CD4-positive, alpha-beta T cell (primary cell): ENCODE measurements at regions not wholly inside any gene's neighbourhood (a gene's known extent, or its start where the extent isn't known, plus 50 kb on each side); places are given as distances from the start of the nearest gene placed in this dataset.

ENCODE experiments used
- ATAC-seq: fragments of 200-7000 bp; cut with Tn5 transposase; one replicate; pipeline ENCODE4 v1.10.0; 2022; ENCODE audit warnings: mild to moderate bottlenecking; ENCODE audit not compliant: poor library complexity
- CTCF ChIA-PET: fragments of 350-600 bp; sonication (Branson Sonifier 250); formaldehyde crosslinking; loops from one replicate; lab custom pipeline; 2021; ENCODE audit warnings: antibody characterized with exemption, inconsistent platforms; lab: Charles Lee
- POLR2A ChIA-PET: fragments of 350-600 bp; sonication (Branson Sonifier 250); formaldehyde crosslinking; loops from one replicate; lab custom pipeline; 2021; ENCODE audit warnings: antibody characterized with exemption, inconsistent platforms; lab: Charles Lee
- DNase-seq, 14 experiments: peaks; one replicate each; pipeline ENCODE4 v3.0.0-alpha.2; 2013 to 2020; ENCODE audit warnings: mixed read lengths in 2 of 14
- H3K27ac ChIP-seq, 2 donors: one replicate each; pipeline versions ENCODE4 v1.5.1 to v1.7.0; 2013; ENCODE audit warnings: low read length in 2 of 2, low read depth in 1 of 2, mild to moderate bottlenecking in 1 of 2
- H3K27me3 ChIP-seq, 2 experiments: 1 replicate in 1 of 2; 2 replicates in 1 of 2; pipeline versions ENCODE4 v1.6.1 to v1.7.0; 2013; ENCODE audit warnings: low read length in 2 of 2, control low read depth in 1 of 2, mild to moderate bottlenecking in 1 of 2, moderate library complexity in 1 of 2; ENCODE audit not compliant: insufficient read depth in 2 of 2, control insufficient read depth in 1 of 2
- H3K36me3 ChIP-seq: one replicate; pipeline ENCODE4 v1.6.1; 2013; ENCODE audit warnings: low read length, control low read depth; ENCODE audit not compliant: insufficient read depth
- H3K4me1 ChIP-seq: one replicate; pipeline ENCODE4 v1.6.1; 2013; ENCODE audit warnings: low read length, control low read depth; ENCODE audit not compliant: insufficient read depth
- H3K4me3 ChIP-seq: one replicate; pipeline ENCODE4 v1.5.1; 2013; ENCODE audit warnings: mild to moderate bottlenecking, low read length, moderate library complexity
- H3K9me3 ChIP-seq, 2 experiments: 1 replicate in 1 of 2; 2 replicates in 1 of 2; pipeline versions ENCODE4 v1.6.1 to v1.7.0; 2013; ENCODE audit warnings: low read length in 2 of 2, mild to moderate bottlenecking in 2 of 2, control low read depth in 1 of 2, moderate library complexity in 1 of 2; ENCODE audit not compliant: control insufficient read depth in 1 of 2, insufficient read depth in 1 of 2
- H3K27ac Mint-ChIP-seq: one replicate; pipeline ENCODE4 v1.8.0; 2020; ENCODE audit warnings: mixed read lengths
- H3K27me3 Mint-ChIP-seq: one replicate; pipeline ENCODE4 v1.8.0; 2021; ENCODE audit warnings: mixed read lengths
- H3K36me3 Mint-ChIP-seq: one replicate; pipeline ENCODE4 v1.8.0; 2021; ENCODE audit warnings: low read depth, mixed read lengths
- H3K4me1 Mint-ChIP-seq: one replicate; pipeline ENCODE4 v1.8.0; 2021; ENCODE audit warnings: low read depth, mixed read lengths
- H3K4me3 Mint-ChIP-seq: one replicate; pipeline ENCODE4 v1.8.0; 2020; ENCODE audit warnings: mild to moderate bottlenecking, mixed read lengths
- H3K9me3 Mint-ChIP-seq: one replicate; pipeline ENCODE4 v1.8.0; 2020; ENCODE audit warnings: mixed read lengths
- CTCF ChIP-seq: fragments of 200-600 bp; IDR thresholded peaks from one replicate; pipeline ENCODE4 v1.8.0; 2022; ENCODE audit warnings: antibody characterized with exemption, mild to moderate bottlenecking
- intact Hi-C, 2 experiments: fragments of 100-400 bp; cut with DNase I in 1 of 2; cut with micrococcal nuclease in 1 of 2; formaldehyde crosslinking; loops; one replicate each; pipeline versions ENCODE4 v1.15.1 to v1.9.0; 2023 to 2025; cut with DNase I, micrococcal nuclease

DNA sequence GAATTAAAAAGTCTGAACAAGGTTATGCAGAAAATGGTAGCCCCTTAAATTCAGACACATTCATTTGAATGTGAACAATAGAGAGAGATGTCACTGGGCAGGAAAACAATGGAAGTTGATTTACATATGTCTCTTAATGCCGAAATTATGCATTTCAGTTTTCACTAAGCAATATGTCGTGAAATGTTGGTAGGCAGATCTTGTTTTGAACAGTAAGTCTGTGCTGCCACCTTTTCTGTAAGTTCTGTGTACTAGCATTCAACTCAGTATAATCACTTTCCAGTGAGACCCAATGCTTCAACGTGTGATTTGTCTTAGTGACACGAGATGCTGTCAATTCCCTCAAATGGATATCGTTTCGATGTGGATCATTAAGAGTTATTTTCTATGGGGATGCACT lies 222.7 kb upstream of the VCX3A start:
- no peak overlapping the region for H3K4me3 ChIP-seq
- Mint-ChIP-seq H3K27ac (no peak overlapping the region), H3K4me1 (no peaks in the 10 kb centered on the region), H3K4me3 (no peak overlapping the region), H3K9me3 (peaks cover 5% of the 10 kb centered on the region), H3K36me3 (no peaks in the 10 kb centered on the region), H3K27me3 (no peaks in the 10 kb centered on the region)
- TF ChIP-seq CTCF = no peak
- no peaks in the 10 kb centered on the region for H3K36me3 ChIP-seq
- CTCF ChIA-PET = no interaction called here
- H3K4me1 ChIP-seq = no peaks in the 10 kb centered on the region
- ATAC-seq (no peak), DNase-seq (no peak)
- peaks cover 0 to 6% of the 10 kb centered on the region in 2 experiments for H3K9me3 ChIP-seq
- H3K27ac ChIP-seq = no peak overlapping the region
- no peaks in the 10 kb centered on the region for H3K27me3 ChIP-seq
- POLR2A ChIA-PET = no interaction called here
- intact Hi-C loops = no loop called here

DNA sequence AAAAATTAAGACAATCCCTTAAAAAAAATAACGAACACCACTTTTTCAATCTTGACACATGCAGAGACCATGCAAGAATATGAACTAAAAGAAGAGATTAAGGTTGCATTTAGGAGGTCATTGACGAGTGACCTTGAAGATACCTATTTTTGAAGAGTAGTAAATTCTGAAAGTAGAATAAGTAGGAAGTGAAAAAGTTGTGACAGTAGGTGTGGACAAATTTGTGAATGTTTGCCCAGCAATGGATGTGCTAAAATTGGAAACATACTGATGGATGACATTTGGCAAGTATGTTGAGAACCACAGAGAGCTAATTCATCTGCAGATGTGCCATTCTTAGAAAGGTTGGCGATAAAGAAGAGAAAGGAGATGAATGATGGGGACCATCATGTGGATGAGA lies 213.7 kb upstream of the VCX3A start:
- H3K9me3 Mint-ChIP-seq = no peaks in the 10 kb centered on the region
- H3K9me3 ChIP-seq = no peaks in the 10 kb centered on the region
- ATAC-seq = no peak
- H3K27me3 Mint-ChIP-seq = no peaks in the 10 kb centered on the region
- H3K36me3 Mint-ChIP-seq = no peaks in the 10 kb centered on the region
- no peaks in the 10 kb centered on the region for H3K4me1 Mint-ChIP-seq
- intact Hi-C loops = no loop called here
- POLR2A ChIA-PET = no interaction called here
- H3K27ac ChIP-seq = no peak overlapping the region
- no peak overlapping the region for H3K4me3 Mint-ChIP-seq
- CTCF ChIA-PET = no interaction called here
- H3K27me3 ChIP-seq = no peaks in the 10 kb centered on the region
- H3K4me3 ChIP-seq = no peak overlapping the region
- TF ChIP-seq CTCF = no peak
- H3K27ac Mint-ChIP-seq = no peak overlapping the region
- no peaks in the 10 kb centered on the region for H3K4me1 ChIP-seq
- DNase-seq = no peak
- H3K36me3 ChIP-seq = no peaks in the 10 kb centered on the region

GRCh38 chrX:6738518-6739470 lies 203.9 kb upstream of the VCX3A start:
- H3K9me3 Mint-ChIP-seq = peaks cover 4% of the 10 kb centered on the region
- no peak overlapping the region for H3K27ac Mint-ChIP-seq
- no peaks in the 10 kb centered on the region for H3K36me3 Mint-ChIP-seq
- Histone ChIP-seq H3K9me3 (no peaks in the 10 kb centered on the region), H3K27ac (no peak overlapping the region), H3K4me1 (no peaks in the 10 kb centered on the region), H3K4me3 (no peak overlapping the region), H3K27me3 (no peaks in the 10 kb centered on the region), H3K36me3 (no peaks in the 10 kb centered on the region)
- ChIA-PET CTCF (no interaction called here), POLR2A (no interaction called here)
- intact Hi-C loops = no loop called here
- ATAC-seq (no peak), DNase-seq (no peak)
- H3K4me3 Mint-ChIP-seq = no peak overlapping the region
- TF ChIP-seq CTCF = no peak
- H3K4me1 Mint-ChIP-seq = no peaks in the 10 kb centered on the region
- no peaks in the 10 kb centered on the region for H3K27me3 Mint-ChIP-seq
